AG04449 (cell line): ENCODE measurements at regions not wholly inside any gene's neighbourhood (a gene's known extent, or its start where the extent isn't known, plus 50 kb on each side); places are given as distances from the start of the nearest gene placed in this dataset.

Source experiments
- CTCF ChIA-PET: fragments of 350-600 bp; formaldehyde crosslinking; extraction: SDS; loops from one replicate; lab custom pipeline; 2021; ENCODE audit warnings: antibody characterized with exemption; lab: Yijun Ruan, JAX
- POLR2A ChIA-PET: fragments of 400-600, 350-600 bp; formaldehyde crosslinking; extraction: SDS; loops from one replicate; lab custom pipeline; 2020; ENCODE audit warnings: antibody characterized with exemption, inconsistent platforms; lab: Yijun Ruan, JAX
- DNase-seq: peaks from one replicate; pipeline ENCODE4 v3.0.0-alpha.2; 2010; ENCODE audit warnings: low read depth, low spot score
- H3K4me3 ChIP-seq: 2 replicates; pipeline ENCODE4 v1.5.1; 2011; ENCODE audit warnings: low read depth, mild to moderate bottlenecking, control low read depth, low read length
- TF ChIP-seq, protein P1 (sequence below): IDR thresholded peaks from one replicate; pipeline ENCODE4 v1.5.1; 2011; ENCODE audit warnings: mild to moderate bottlenecking, moderate library complexity, low read length, control low read depth, inconsistent platforms; ENCODE audit not compliant: insufficient read depth; ENCODE audit errors: missing control alignments

GRCh38 chr5:68438876-68439275 is 223.3 kb downstream of the PIK3R1 start:
- no peak overlapping the region for H3K4me3 ChIP-seq
- TF ChIP-seq, protein P1, sequence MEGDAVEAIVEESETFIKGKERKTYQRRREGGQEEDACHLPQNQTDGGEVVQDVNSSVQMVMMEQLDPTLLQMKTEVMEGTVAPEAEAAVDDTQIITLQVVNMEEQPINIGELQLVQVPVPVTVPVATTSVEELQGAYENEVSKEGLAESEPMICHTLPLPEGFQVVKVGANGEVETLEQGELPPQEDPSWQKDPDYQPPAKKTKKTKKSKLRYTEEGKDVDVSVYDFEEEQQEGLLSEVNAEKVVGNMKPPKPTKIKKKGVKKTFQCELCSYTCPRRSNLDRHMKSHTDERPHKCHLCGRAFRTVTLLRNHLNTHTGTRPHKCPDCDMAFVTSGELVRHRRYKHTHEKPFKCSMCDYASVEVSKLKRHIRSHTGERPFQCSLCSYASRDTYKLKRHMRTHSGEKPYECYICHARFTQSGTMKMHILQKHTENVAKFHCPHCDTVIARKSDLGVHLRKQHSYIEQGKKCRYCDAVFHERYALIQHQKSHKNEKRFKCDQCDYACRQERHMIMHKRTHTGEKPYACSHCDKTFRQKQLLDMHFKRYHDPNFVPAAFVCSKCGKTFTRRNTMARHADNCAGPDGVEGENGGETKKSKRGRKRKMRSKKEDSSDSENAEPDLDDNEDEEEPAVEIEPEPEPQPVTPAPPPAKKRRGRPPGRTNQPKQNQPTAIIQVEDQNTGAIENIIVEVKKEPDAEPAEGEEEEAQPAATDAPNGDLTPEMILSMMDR: no peak
- DNase-seq: no peak
- ChIA-PET CTCF (no interaction called here), POLR2A (no interaction called here)

GRCh38 chr5:68440245-68440644 is 224.7 kb downstream of the PIK3R1 start:
- DNase-seq: no peak
- ChIA-PET CTCF (interaction anchor here (0.7 kb wide), 1 partner anchor 9 kb away, joined by 3 read pairs; no protein-coding TSS in a partner anchor), POLR2A (no interaction called here)
- H3K4me3 ChIP-seq: no peak overlapping the region
- TF ChIP-seq, protein P1: no peak

- ChIA-PET POLR2A (no interaction called here), CTCF (interaction anchor here (1.1 kb wide), 1 partner anchor 9 kb away, joined by 3 read pairs; no protein-coding TSS in a partner anchor)
- TF ChIP-seq, protein P1: no peak
- H3K4me3 ChIP-seq: no peak overlapping the region
- DNase-seq: no peak
These were observed 225.1 kb downstream of the PIK3R1 start for GRCh38 chr5:68440651-68441050.

DNA sequence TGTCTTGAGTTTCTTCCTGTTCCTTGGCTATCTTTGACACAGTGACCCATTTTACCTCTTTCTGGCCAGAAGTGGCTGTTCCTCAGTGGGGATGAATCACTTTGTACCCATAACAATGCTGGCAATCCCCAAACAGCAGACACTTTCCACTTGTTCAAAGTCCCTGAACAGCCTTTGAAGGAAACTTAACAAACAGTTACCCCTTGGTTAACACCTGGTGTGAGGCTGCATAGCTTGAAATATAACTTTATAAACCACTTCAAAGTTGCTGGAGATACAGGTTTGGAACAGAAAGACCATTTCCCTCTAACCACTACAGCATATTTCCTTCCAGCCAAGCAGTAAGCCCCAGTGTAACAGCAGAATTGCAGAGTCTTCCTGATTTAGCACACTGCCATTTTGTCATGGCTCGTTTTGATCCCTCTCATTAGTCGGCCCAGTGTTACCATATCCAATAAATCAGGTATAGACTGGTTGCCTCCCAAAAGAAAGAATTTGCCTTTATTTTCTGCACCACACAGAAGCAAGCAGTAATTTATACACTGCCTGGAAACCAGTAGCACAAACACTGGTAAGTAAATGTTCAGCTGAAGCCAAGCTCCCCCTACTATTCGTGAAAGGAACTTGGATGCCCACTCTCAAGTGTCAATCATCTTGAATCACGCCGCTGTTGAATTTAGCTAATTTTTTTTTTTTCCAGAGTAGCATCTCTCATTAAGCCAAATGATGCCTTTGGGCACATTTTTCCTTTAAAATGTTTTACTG is 225.9 kb downstream of the PIK3R1 start:
- POLR2A ChIA-PET: no interaction called here
- TF ChIP-seq, protein P1: no peak
- no peak for DNase-seq
- CTCF ChIA-PET: interaction anchor here (1.1 kb wide), 1 partner anchor 8 kb away, joined by 3 read pairs; no protein-coding TSS in a partner anchor
- H3K4me3 ChIP-seq: no peak overlapping the region

GRCh38 chr5:68443091-68443490 is 227.5 kb downstream of the PIK3R1 start:
- TF ChIP-seq, protein P1: no peak
- H3K4me3 ChIP-seq: no peak overlapping the region
- no peak for DNase-seq
- CTCF ChIA-PET: no interaction called here
- POLR2A ChIA-PET: no interaction called here

- no peak for DNase-seq
- no peak overlapping the region for H3K4me3 ChIP-seq
- TF ChIP-seq, protein P1: no peak
- POLR2A ChIA-PET: no interaction called here
- CTCF ChIA-PET: interaction anchor here (1.4 kb wide), 1 partner anchor 158 kb away, joined by 4 read pairs; no protein-coding TSS in a partner anchor
These were observed 228.5 kb downstream of the PIK3R1 start for GRCh38 chr5:68444048-68444447.
